SK-N-SH treated with all-trans-retinoic acid at 6 μM for 48 hours (cell line): ENCODE measurements at regions not wholly inside any gene's neighbourhood (a gene's known extent, or its start where the extent isn't known, plus 50 kb on each side); places are given as distances from the start of the nearest gene placed in this dataset.

ENCODE experiments used
- BACH2 ChIP-seq: fragments of 250-450 bp; sonication (Bioruptor Pico); IDR thresholded peaks from 2 replicates; pipeline ENCODE4 v1.9.0; 2021; ENCODE audit warnings: mild to moderate bottlenecking, borderline replicate concordance
- RARB ChIP-seq: fragments of 250-450 bp; sonication (Bioruptor Pico); IDR thresholded peaks from 2 replicates; pipeline ENCODE4 v1.8.0; 2021; ENCODE audit warnings: mild to moderate bottlenecking, moderate library complexity
- SNAI2 ChIP-seq: fragments of 250-450 bp; sonication (Bioruptor Pico); IDR thresholded peaks from 2 replicates; pipeline ENCODE4 v1.5.0; 2020; ENCODE audit warnings: mild to moderate bottlenecking, moderate library complexity
- TOX ChIP-seq: fragments of 250-450 bp; sonication (Bioruptor Pico); IDR thresholded peaks from 2 replicates; pipeline ENCODE4 v1.8.0; 2021; ENCODE audit warnings: mild to moderate bottlenecking, moderate library complexity, borderline replicate concordance
- ZNF70 ChIP-seq: fragments of 450-650 bp; formaldehyde crosslinking; IDR thresholded peaks from 2 replicates; pipeline ENCODE4 v1.5.0; 2020; ENCODE audit warnings: mild to moderate bottlenecking, moderate library complexity
- ZNF8 ChIP-seq: fragments of 450-650 bp; formaldehyde crosslinking; IDR thresholded peaks from 2 replicates; pipeline ENCODE4 v1.5.0; 2020; ENCODE audit warnings: mild to moderate bottlenecking, moderate library complexity
- TF ChIP-seq, protein P1 (sequence below): fragments of 250-450 bp; sonication (Bioruptor Pico); IDR thresholded peaks from 2 replicates; pipeline ENCODE4 v1.5.0; 2020; ENCODE audit warnings: mild to moderate bottlenecking, moderate library complexity
- TF ChIP-seq, protein P2 (sequence below): fragments of 250-450 bp; sonication (Bioruptor Pico); IDR thresholded peaks from 2 replicates; pipeline ENCODE4 v1.8.0; 2020; ENCODE audit warnings: mild to moderate bottlenecking, moderate library complexity, borderline replicate concordance

DNA sequence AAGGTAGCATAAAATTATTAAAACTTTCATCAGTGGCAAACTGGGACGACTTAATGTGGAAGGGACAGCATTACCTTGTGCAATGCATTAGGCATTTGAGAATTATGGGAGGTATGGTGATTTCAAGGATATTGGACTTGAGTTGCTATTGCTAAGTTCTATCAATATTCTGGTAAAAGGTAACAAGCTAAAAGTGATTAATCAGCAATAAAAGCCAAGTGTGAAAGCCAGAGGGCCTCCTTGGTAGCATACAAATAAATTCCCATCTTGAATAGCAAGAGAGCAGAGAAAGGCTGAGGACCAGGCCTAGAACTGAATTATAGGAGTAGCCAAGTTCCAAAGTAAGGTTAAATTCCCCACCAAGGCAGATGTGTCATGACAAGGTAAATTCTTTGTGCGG is 74.2 kb upstream of the KCNH7 start:
- TF ChIP-seq ZNF8 (no peak), SNAI2 (CRISPR knock-in tag) (no peak), ZNF70 (CRISPR knock-in tag) (no peak), BACH2 (CRISPR knock-in tag) (no peak), TOX (CRISPR knock-in tag) (no peak), RARB (no peak)
- TF ChIP-seq, protein P1, sequence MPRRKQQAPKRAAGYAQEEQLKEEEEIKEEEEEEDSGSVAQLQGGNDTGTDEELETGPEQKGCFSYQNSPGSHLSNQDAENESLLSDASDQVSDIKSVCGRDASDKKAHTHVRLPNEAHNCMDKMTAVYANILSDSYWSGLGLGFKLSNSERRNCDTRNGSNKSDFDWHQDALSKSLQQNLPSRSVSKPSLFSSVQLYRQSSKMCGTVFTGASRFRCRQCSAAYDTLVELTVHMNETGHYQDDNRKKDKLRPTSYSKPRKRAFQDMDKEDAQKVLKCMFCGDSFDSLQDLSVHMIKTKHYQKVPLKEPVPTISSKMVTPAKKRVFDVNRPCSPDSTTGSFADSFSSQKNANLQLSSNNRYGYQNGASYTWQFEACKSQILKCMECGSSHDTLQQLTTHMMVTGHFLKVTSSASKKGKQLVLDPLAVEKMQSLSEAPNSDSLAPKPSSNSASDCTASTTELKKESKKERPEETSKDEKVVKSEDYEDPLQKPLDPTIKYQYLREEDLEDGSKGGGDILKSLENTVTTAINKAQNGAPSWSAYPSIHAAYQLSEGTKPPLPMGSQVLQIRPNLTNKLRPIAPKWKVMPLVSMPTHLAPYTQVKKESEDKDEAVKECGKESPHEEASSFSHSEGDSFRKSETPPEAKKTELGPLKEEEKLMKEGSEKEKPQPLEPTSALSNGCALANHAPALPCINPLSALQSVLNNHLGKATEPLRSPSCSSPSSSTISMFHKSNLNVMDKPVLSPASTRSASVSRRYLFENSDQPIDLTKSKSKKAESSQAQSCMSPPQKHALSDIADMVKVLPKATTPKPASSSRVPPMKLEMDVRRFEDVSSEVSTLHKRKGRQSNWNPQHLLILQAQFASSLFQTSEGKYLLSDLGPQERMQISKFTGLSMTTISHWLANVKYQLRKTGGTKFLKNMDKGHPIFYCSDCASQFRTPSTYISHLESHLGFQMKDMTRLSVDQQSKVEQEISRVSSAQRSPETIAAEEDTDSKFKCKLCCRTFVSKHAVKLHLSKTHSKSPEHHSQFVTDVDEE (CRISPR knock-in tag), result no peak
- TF ChIP-seq, protein P2, sequence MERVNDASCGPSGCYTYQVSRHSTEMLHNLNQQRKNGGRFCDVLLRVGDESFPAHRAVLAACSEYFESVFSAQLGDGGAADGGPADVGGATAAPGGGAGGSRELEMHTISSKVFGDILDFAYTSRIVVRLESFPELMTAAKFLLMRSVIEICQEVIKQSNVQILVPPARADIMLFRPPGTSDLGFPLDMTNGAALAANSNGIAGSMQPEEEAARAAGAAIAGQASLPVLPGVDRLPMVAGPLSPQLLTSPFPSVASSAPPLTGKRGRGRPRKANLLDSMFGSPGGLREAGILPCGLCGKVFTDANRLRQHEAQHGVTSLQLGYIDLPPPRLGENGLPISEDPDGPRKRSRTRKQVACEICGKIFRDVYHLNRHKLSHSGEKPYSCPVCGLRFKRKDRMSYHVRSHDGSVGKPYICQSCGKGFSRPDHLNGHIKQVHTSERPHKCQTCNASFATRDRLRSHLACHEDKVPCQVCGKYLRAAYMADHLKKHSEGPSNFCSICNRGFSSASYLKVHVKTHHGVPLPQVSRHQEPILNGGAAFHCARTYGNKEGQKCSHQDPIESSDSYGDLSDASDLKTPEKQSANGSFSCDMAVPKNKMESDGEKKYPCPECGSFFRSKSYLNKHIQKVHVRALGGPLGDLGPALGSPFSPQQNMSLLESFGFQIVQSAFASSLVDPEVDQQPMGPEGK (CRISPR knock-in tag), result no peak
